Neural cell (in vitro differentiated cells): ENCODE measurements at regions not wholly inside any gene's neighbourhood (a gene's known extent, or its start where the extent isn't known, plus 50 kb on each side); places are given as distances from the start of the nearest gene placed in this dataset.

Source experiments
- H2AFZ ChIP-seq: fragments of 200-600, 300-800 bp; sonication (generic), shearing (Covaris generic); 2 replicates; pipeline ENCODE4 v1.6.0; 2014; ENCODE audit warnings: low read depth, mild to moderate bottlenecking, antibody characterized with exemption, low read length, moderate library complexity
- H3F3A ChIP-seq: fragments of 200-600 bp; shearing (Covaris generic); 2 replicates; pipeline ENCODE4 v1.6.1; 2016; ENCODE audit warnings: mild to moderate bottlenecking, moderate library complexity, mixed read lengths, antibody characterized with exemption, low read length; ENCODE audit not compliant: insufficient read depth, poor library complexity, severe bottlenecking
- H3K27ac ChIP-seq: fragments of 200-600, 300-800 bp; sonication (generic), shearing (Covaris generic); 2 replicates; pipeline ENCODE4 v1.5.1; 2014; ENCODE audit warnings: mild to moderate bottlenecking, low read length, moderate library complexity
- H3K27me3 ChIP-seq: fragments of 300-800, 200-600 bp; sonication (generic), shearing (Covaris generic); 2 replicates; pipeline ENCODE4 v1.6.0; 2014; ENCODE audit warnings: mild to moderate bottlenecking, low read depth, low read length, moderate library complexity; ENCODE audit not compliant: insufficient read depth
- H3K36me3 ChIP-seq: fragments of 300-800, 200-600 bp; sonication (generic), shearing (Covaris generic); 2 replicates; pipeline ENCODE4 v1.5.1; 2014; ENCODE audit warnings: mild to moderate bottlenecking, antibody characterized with exemption, low read length, moderate library complexity; ENCODE audit not compliant: insufficient read depth
- H3K4me2 ChIP-seq: fragments of 300-800, 200-600 bp; sonication (generic), shearing (Covaris generic); 2 replicates; pipeline ENCODE4 v1.6.0; 2014; ENCODE audit warnings: mild to moderate bottlenecking, low read length
- H3K4me3 ChIP-seq: fragments of 300-800, 200-600 bp; sonication (generic), shearing (Covaris generic); 2 replicates; pipeline ENCODE4 v1.5.1; 2014; ENCODE audit warnings: mild to moderate bottlenecking, low read length, moderate library complexity
- H3K79me2 ChIP-seq: fragments of 200-600 bp; shearing (Covaris generic); replicated peaks from 2 replicates; pipeline ENCODE4 v1.6.0; 2014; ENCODE audit warnings: mild to moderate bottlenecking, low read length, moderate library complexity; ENCODE audit not compliant: insufficient read depth
- H3K9ac ChIP-seq: fragments of 300-800, 200-600 bp; sonication (generic), shearing (Covaris generic); 2 replicates; pipeline ENCODE4 v1.6.1; 2016; ENCODE audit warnings: mild to moderate bottlenecking, low read length, mixed read lengths
- H3K9me2 ChIP-seq: fragments of 200-600 bp; shearing (Covaris generic); 2 replicates; pipeline ENCODE4 v1.6.1; 2016; ENCODE audit warnings: mild to moderate bottlenecking, low read length, mixed read lengths; ENCODE audit not compliant: insufficient read depth
- H3K9me3 ChIP-seq: fragments of 200-600, 300-800 bp; sonication (generic), shearing (Covaris generic); 2 replicates; pipeline ENCODE4 v1.6.1; 2016; ENCODE audit warnings: mild to moderate bottlenecking, mixed run types, low read length, moderate library complexity, mixed read lengths
- H4K20me1 ChIP-seq: fragments of 200-600 bp; shearing (Covaris generic); 2 replicates; pipeline ENCODE4 v1.6.1; 2016; ENCODE audit warnings: mild to moderate bottlenecking, mixed run types; ENCODE audit not compliant: insufficient read depth
- CTCF ChIP-seq: fragments of 450-650 bp; IDR thresholded peaks from 2 replicates; pipeline ENCODE4 v1.5.1; 2014; ENCODE audit warnings: antibody characterized with exemption, mild to moderate bottlenecking, moderate library complexity; ENCODE audit not compliant: poor library complexity, severe bottlenecking
- EP300 ChIP-seq: fragments of 450-650 bp; conservative IDR thresholded peaks from 2 replicates; pipeline ENCODE4 v1.6.1; 2014; ENCODE audit warnings: antibody characterized with exemption, mild to moderate bottlenecking, moderate library complexity; ENCODE audit not compliant: poor library complexity, severe bottlenecking
- EZH2 ChIP-seq: fragments of 200-600, 300-800 bp; shearing (Covaris generic), sonication (generic); IDR thresholded peaks from 2 replicates; pipeline ENCODE4 v1.6.1; 2014; ENCODE audit warnings: antibody characterized with exemption, low read length, borderline replicate concordance, mild to moderate bottlenecking; ENCODE audit not compliant: insufficient read depth, poor library complexity, severe bottlenecking
- MXI1 ChIP-seq: fragments of 450-650 bp; conservative IDR thresholded peaks from 2 replicates; pipeline ENCODE4 v1.6.1; 2014; ENCODE audit warnings: antibody characterized with exemption, mild to moderate bottlenecking; ENCODE audit not compliant: poor library complexity, severe bottlenecking
- POLR2AphosphoS5 ChIP-seq: IDR thresholded peaks from 2 replicates; pipeline ENCODE4 v1.6.1; 2012
- RAD21 ChIP-seq: fragments of 450-650 bp; conservative IDR thresholded peaks from 2 replicates; pipeline ENCODE4 v1.6.1; 2014; ENCODE audit warnings: antibody characterized with exemption, mild to moderate bottlenecking, moderate library complexity
- REST ChIP-seq: IDR thresholded peaks from 2 replicates; pipeline ENCODE4 v1.6.1; 2012; ENCODE audit warnings: borderline replicate concordance
- SMC3 ChIP-seq: fragments of 450-650 bp; conservative IDR thresholded peaks from 2 replicates; pipeline ENCODE4 v1.6.1; 2014; ENCODE audit warnings: antibody characterized with exemption, mild to moderate bottlenecking, moderate library complexity; ENCODE audit not compliant: poor library complexity
- TAF1 ChIP-seq: IDR thresholded peaks from 2 replicates; pipeline ENCODE4 v1.6.1; 2012; ENCODE audit warnings: low read depth

GRCh38 chr2:13686262-13686661, 946.3 kb upstream of the LRATD1 start:
- H4K20me1 ChIP-seq: no peaks in the 10 kb centered on the region
- no peaks in the 10 kb centered on the region for H3K9me2 ChIP-seq
- H3K27ac ChIP-seq: no peak overlapping the region
- TF ChIP-seq SMC3 (no peak), EP300 (no peak), REST (no peak), TAF1 (no peak), POLR2AphosphoS5 (no peak), CTCF (no peak), RAD21 (no peak), MXI1 (no peak), EZH2 (no peak)
- H3K9ac ChIP-seq: no peak overlapping the region
- H3K4me3 ChIP-seq: no peak overlapping the region
- H3K4me2 ChIP-seq: no peak overlapping the region
- H3K9me3 ChIP-seq: peaks cover 7% of the 10 kb centered on the region
- H3K36me3 ChIP-seq: no peaks in the 10 kb centered on the region
- H3F3A ChIP-seq: no peaks in the 10 kb centered on the region
- H3K79me2 ChIP-seq: no peaks in the 10 kb centered on the region
- no peak overlapping the region for H2AFZ ChIP-seq
- no peaks in the 10 kb centered on the region for H3K27me3 ChIP-seq

GRCh38 chr2:13694673-13695072, 937.8 kb upstream of the LRATD1 start:
- H3K4me3 ChIP-seq: no peak overlapping the region
- H3K27me3 ChIP-seq: no peaks in the 10 kb centered on the region
- H3K9me2 ChIP-seq: no peaks in the 10 kb centered on the region
- no peaks in the 10 kb centered on the region for H3K9me3 ChIP-seq
- no peak overlapping the region for H3K9ac ChIP-seq
- no peaks in the 10 kb centered on the region for H3K79me2 ChIP-seq
- H3K4me2 ChIP-seq: no peak overlapping the region
- H3F3A ChIP-seq: no peaks in the 10 kb centered on the region
- no peaks in the 10 kb centered on the region for H4K20me1 ChIP-seq
- no peak overlapping the region for H2AFZ ChIP-seq
- no peaks in the 10 kb centered on the region for H3K36me3 ChIP-seq
- TF ChIP-seq MXI1: no peak
- TF ChIP-seq EP300: no peak
- no peak for TF ChIP-seq RAD21
- TF ChIP-seq TAF1: no peak
- no peak for TF ChIP-seq SMC3
- TF ChIP-seq EZH2: no peak
- no peak for TF ChIP-seq POLR2AphosphoS5
- no peak for TF ChIP-seq CTCF
- no peak for TF ChIP-seq REST
- no peak overlapping the region for H3K27ac ChIP-seq
